H9 (cell line): ENCODE measurements at regions not wholly inside any gene's neighbourhood (a gene's known extent, or its start where the extent isn't known, plus 50 kb on each side); places are given as distances from the start of the nearest gene placed in this dataset.

Experiments
- DNase-seq: peaks from one replicate; pipeline ENCODE4 v3.0.0-alpha.2; 2017
- H2AFZ ChIP-seq: one replicate; pipeline ENCODE4 v1.6.1; 2013; ENCODE audit warnings: mild to moderate bottlenecking, low read length, control low read depth, moderate library complexity
- H2AK5ac ChIP-seq: 2 replicates; pipeline ENCODE4 v1.6.1; 2013; ENCODE audit warnings: low read length, control low read depth, mixed read lengths; ENCODE audit not compliant: insufficient read length
- H2BK120ac ChIP-seq: one replicate; pipeline ENCODE4 v1.6.1; 2013; ENCODE audit warnings: low read depth, mild to moderate bottlenecking, low read length, control low read depth, inconsistent platforms; ENCODE audit not compliant: poor library complexity, severe bottlenecking
- H2BK12ac ChIP-seq: 2 replicates; pipeline ENCODE4 v1.6.1; 2013; ENCODE audit warnings: low read length, control low read depth, mixed read lengths, low read depth; ENCODE audit not compliant: insufficient read length
- H2BK15ac ChIP-seq: 2 replicates; pipeline ENCODE4 v1.6.1; 2013; ENCODE audit warnings: low read depth, low read length, control low read depth
- H2BK20ac ChIP-seq: one replicate; pipeline ENCODE4 v1.6.1; 2013; ENCODE audit warnings: low read depth, mild to moderate bottlenecking, low read length, control low read depth, inconsistent platforms; ENCODE audit not compliant: poor library complexity, severe bottlenecking
- H2BK5ac ChIP-seq: 2 replicates; pipeline ENCODE4 v1.6.1; 2013; ENCODE audit warnings: low read length, control low read depth, mixed read lengths; ENCODE audit not compliant: insufficient read length
- H3K14ac ChIP-seq: 2 replicates; pipeline ENCODE4 v1.6.1; 2013; ENCODE audit warnings: low read length, control low read depth; ENCODE audit not compliant: insufficient read depth
- H3K18ac ChIP-seq: 2 replicates; pipeline ENCODE4 v1.6.1; 2013; ENCODE audit warnings: low read depth, mild to moderate bottlenecking, mixed read lengths, low read length, control low read depth; ENCODE audit not compliant: insufficient read length
- H3K23ac ChIP-seq: 2 replicates; pipeline ENCODE4 v1.6.1; 2013; ENCODE audit warnings: low read length, control low read depth, mixed read lengths, low read depth; ENCODE audit not compliant: insufficient read length
- H3K23me2 ChIP-seq: 2 replicates; pipeline ENCODE4 v1.6.1; 2013; ENCODE audit warnings: low read depth, mild to moderate bottlenecking, mixed read lengths, low read length, control low read depth; ENCODE audit not compliant: insufficient read length, poor library complexity, severe bottlenecking
- H3K27ac ChIP-seq: 2 replicates; pipeline ENCODE4 v1.5.1; 2013; ENCODE audit warnings: low read length, control low read depth, mixed read lengths, low read depth; ENCODE audit not compliant: insufficient read length
- H3K27me3 ChIP-seq: 2 replicates; pipeline ENCODE4 v1.6.1; 2013; ENCODE audit warnings: low read length, control low read depth, inconsistent platforms; ENCODE audit not compliant: insufficient read depth
- H3K4ac ChIP-seq: 2 replicates; pipeline ENCODE4 v1.6.1; 2013; ENCODE audit warnings: low read depth, mild to moderate bottlenecking, control low read depth, inconsistent platforms, low read length, moderate library complexity
- H3K4me1 ChIP-seq: 2 replicates; pipeline ENCODE4 v1.6.1; 2013; ENCODE audit warnings: low read length, control low read depth, inconsistent platforms; ENCODE audit not compliant: insufficient read depth
- H3K4me2 ChIP-seq: 2 replicates; pipeline ENCODE4 v1.6.1; 2013; ENCODE audit warnings: low read length, control low read depth, mixed read lengths; ENCODE audit not compliant: insufficient read length, insufficient read depth
- H3K56ac ChIP-seq: 2 replicates; pipeline ENCODE4 v1.6.1; 2013; ENCODE audit warnings: low read depth, mild to moderate bottlenecking, mixed read lengths, low read length, control low read depth; ENCODE audit not compliant: insufficient read length
- H3K79me1 ChIP-seq: 2 replicates; pipeline ENCODE4 v1.6.1; 2013; ENCODE audit warnings: low read depth, mild to moderate bottlenecking, moderate library complexity, low read length, control low read depth, inconsistent platforms; ENCODE audit not compliant: insufficient read depth, poor library complexity, severe bottlenecking
- H3K79me2 ChIP-seq: 2 replicates; pipeline ENCODE4 v1.6.1; 2013; ENCODE audit warnings: low read length, control low read depth, inconsistent platforms; ENCODE audit not compliant: insufficient read depth
- H3K9ac ChIP-seq: 2 replicates; pipeline ENCODE4 v1.6.1; 2013; ENCODE audit warnings: low read length, control low read depth, mixed read lengths; ENCODE audit not compliant: insufficient read length; ENCODE audit errors: extremely low read depth
- H3K9me3 ChIP-seq: one replicate; pipeline ENCODE4 v1.6.1; 2013; ENCODE audit warnings: low read depth, low read length, inconsistent platforms; ENCODE audit not compliant: control insufficient read depth
- H3T11ph ChIP-seq: one replicate; pipeline ENCODE4 v1.6.1; 2013; ENCODE audit warnings: mild to moderate bottlenecking, low read length, control low read depth, inconsistent platforms
- H4K20me1 ChIP-seq: one replicate; pipeline ENCODE4 v1.6.1; 2013; ENCODE audit not compliant: control insufficient read depth, insufficient read length, insufficient read depth
- H4K5ac ChIP-seq: 2 replicates; pipeline ENCODE4 v1.6.1; 2013; ENCODE audit warnings: low read depth, mild to moderate bottlenecking, mixed read lengths, low read length, control low read depth; ENCODE audit not compliant: insufficient read length
- H4K8ac ChIP-seq: replicated peaks from 2 replicates; pipeline ENCODE4 v1.6.1; 2013; ENCODE audit warnings: low read length, control low read depth, mixed read lengths, low read depth; ENCODE audit not compliant: insufficient read length
- H4K91ac ChIP-seq: 2 replicates; pipeline ENCODE4 v1.6.1; 2013; ENCODE audit warnings: low read depth, mild to moderate bottlenecking, moderate library complexity, mixed read lengths, low read length, control low read depth; ENCODE audit not compliant: insufficient read length
- H3K27ac Mint-ChIP-seq, 3 experiments: 2 replicates in 2 of 3; 3 replicates in 1 of 3; pipeline ENCODE4 v1.8.0; 2020 to 2021; ENCODE audit warnings: mixed read lengths in 3 of 3, mild to moderate bottlenecking in 1 of 3, moderate library complexity in 1 of 3
- H3K27me3 Mint-ChIP-seq: 2 replicates; pipeline ENCODE4 v1.8.0; 2021; ENCODE audit warnings: low read depth, mild to moderate bottlenecking, moderate library complexity, mixed read lengths
- H3K36me3 Mint-ChIP-seq, 3 experiments: 2 replicates in 2 of 3; 3 replicates in 1 of 3; pipeline ENCODE4 v1.8.0; 2020 to 2021; ENCODE audit warnings: low read depth in 3 of 3, mixed read lengths in 3 of 3; ENCODE audit not compliant: insufficient read depth in 1 of 3
- H3K4me1 Mint-ChIP-seq, 2 experiments: 2 replicates each; pipeline ENCODE4 v1.8.0; 2020; ENCODE audit warnings: mixed read lengths in 2 of 2
- H3K4me3 Mint-ChIP-seq, 2 experiments: 2 replicates in 1 of 2; 3 replicates in 1 of 2; pipeline ENCODE4 v1.8.0; 2020 to 2021; ENCODE audit warnings: mild to moderate bottlenecking in 2 of 2, mixed read lengths in 2 of 2, moderate library complexity in 1 of 2
- H3K9me3 Mint-ChIP-seq, 2 experiments: 2 replicates in 1 of 2; 3 replicates in 1 of 2; pipeline ENCODE4 v1.8.0; 2020; ENCODE audit warnings: mild to moderate bottlenecking in 2 of 2, mixed read lengths in 2 of 2, moderate library complexity in 1 of 2
- CTCF ChIP-seq: fragments of 200-600 bp; sonication (generic); conservative IDR thresholded peaks from 3 replicates; pipeline ENCODE4 v1.8.0; 2021; ENCODE audit warnings: antibody characterized with exemption, mild to moderate bottlenecking
- WGBS: extraction: QIAGEN DNeasy Blood & Tissue Kit; methylation state at CpG from one replicate; pipeline ENCODE4 v1.1.7; 2013; ENCODE audit warnings: missing lambda C conversion rate, low lambda C conversion rate, mixed read lengths; ENCODE audit not compliant: insufficient read length; ENCODE audit errors: extremely low coverage; 5-methylcytosine and 5-hydroxymethylcytosine counted together

- H3K23me2 ChIP-seq: peaks cover 5% of the 10 kb centered on the region
- peaks cover 13 to 15% of the 10 kb centered on the region in 2 experiments for H3K4me1 Mint-ChIP-seq
- H3K4me2 ChIP-seq: no peak overlapping the region
- no peak overlapping the region for H2BK5ac ChIP-seq
- H2BK15ac ChIP-seq: no peak overlapping the region
- H3K79me1 ChIP-seq: no peaks in the 10 kb centered on the region
- no peak for DNase-seq
- no peak overlapping the region for H3K9ac ChIP-seq
- H3K14ac ChIP-seq: no peak overlapping the region
- H2BK20ac ChIP-seq: no peak overlapping the region
- H3K9me3 ChIP-seq: no peaks in the 10 kb centered on the region
- peaks cover 0 to 3% of the 10 kb centered on the region in 2 experiments; a peak in 2 of 5 replicates for H3K9me3 Mint-ChIP-seq
- H3K4me1 ChIP-seq: no peaks in the 10 kb centered on the region
- no peak overlapping the region for H2AFZ ChIP-seq
- H3K27me3 Mint-ChIP-seq: peaks cover 10% of the 10 kb centered on the region
- H3K27ac ChIP-seq: no peak overlapping the region
- no peak overlapping the region for H3K56ac ChIP-seq
- no peak for TF ChIP-seq CTCF
- H3K23ac ChIP-seq: no peak overlapping the region
- no peak overlapping the region for H4K5ac ChIP-seq
- H3K27ac Mint-ChIP-seq: no peak overlapping the region
- no peak overlapping the region for H2BK120ac ChIP-seq
- H4K20me1 ChIP-seq: no peaks in the 10 kb centered on the region
- no peaks in the 10 kb centered on the region for H3K36me3 Mint-ChIP-seq
- H3T11ph ChIP-seq: no peak overlapping the region
- H4K91ac ChIP-seq: no peak overlapping the region
- no peak overlapping the region for H2AK5ac ChIP-seq
- no peak overlapping the region for H3K4me3 Mint-ChIP-seq
- no peak overlapping the region for H3K4ac ChIP-seq
- no peaks in the 10 kb centered on the region for H3K27me3 ChIP-seq
- H3K79me2 ChIP-seq: no peaks in the 10 kb centered on the region
- no CpG with 5 or more reads among the region's 6 CpGs for WGBS
- H2BK12ac ChIP-seq: no peak overlapping the region
- no peak overlapping the region for H4K8ac ChIP-seq
- H3K18ac ChIP-seq: no peak overlapping the region
These were observed 116.9 kb upstream of the TEX51 start for GRCh38 chr2:126781806-126782205.
